GM23338 (cell line): ENCODE measurements at regions not wholly inside any gene's neighbourhood (a gene's known extent, or its start where the extent isn't known, plus 50 kb on each side); places are given as distances from the start of the nearest gene placed in this dataset.

ENCODE experiments used
- ATAC-seq: fragments of 200-7000 bp; cut with Tn5 transposase; 3 replicates; pipeline ENCODE4 v1.9.1; 2020
- DNase-seq: peaks from one replicate; pipeline ENCODE4 v3.0.0-alpha.2; 2015; ENCODE audit warnings: low spot score
- H2AFZ ChIP-seq: fragments of 200-600 bp; sonication (generic); 2 replicates; pipeline ENCODE4 v1.8.0; 2016; ENCODE audit warnings: antibody characterized with exemption, mild to moderate bottlenecking, moderate library complexity
- H3F3A ChIP-seq: fragments of 200-600 bp; sonication (generic); replicated peaks from 2 replicates; pipeline ENCODE4 v1.8.0; 2017; ENCODE audit warnings: antibody characterized with exemption, mixed run types, low read depth
- H3K27ac ChIP-seq: fragments of 200-600 bp; sonication (generic); 2 replicates; pipeline ENCODE4 v1.6.1; 2016; ENCODE audit warnings: low read depth
- H3K27me3 ChIP-seq: fragments of 200-600 bp; sonication (generic); 2 replicates; pipeline ENCODE4 v1.8.0; 2016; ENCODE audit warnings: mild to moderate bottlenecking, mixed run types, moderate library complexity; ENCODE audit not compliant: insufficient read depth
- H3K36me3 ChIP-seq: fragments of 200-600 bp; sonication (generic); 2 replicates; pipeline ENCODE4 v1.8.0; 2016; ENCODE audit warnings: mild to moderate bottlenecking; ENCODE audit not compliant: insufficient read depth
- H3K4me1 ChIP-seq: fragments of 200-600 bp; sonication (generic); 2 replicates; pipeline ENCODE4 v1.8.0; 2016; ENCODE audit warnings: mild to moderate bottlenecking, moderate library complexity; ENCODE audit not compliant: insufficient read depth
- H3K4me2 ChIP-seq: fragments of 200-600 bp; sonication (generic); 2 replicates; pipeline ENCODE4 v1.7.1; 2017; ENCODE audit warnings: mixed run types
- H3K4me3 ChIP-seq: fragments of 200-600 bp; sonication (generic); 2 replicates; pipeline ENCODE4 v1.6.1; 2016; ENCODE audit warnings: mixed run types
- H3K79me2 ChIP-seq: fragments of 200-600 bp; sonication (generic); replicated peaks from 2 replicates; pipeline ENCODE4 v1.8.0; 2017; ENCODE audit warnings: mild to moderate bottlenecking; ENCODE audit not compliant: insufficient read depth
- H3K9me2 ChIP-seq: fragments of 200-600 bp; sonication (generic); 2 replicates; pipeline ENCODE4 v1.8.0; 2017; ENCODE audit not compliant: insufficient read depth
- H4K20me1 ChIP-seq: fragments of 200-600 bp; sonication (generic); replicated peaks from 2 replicates; pipeline ENCODE4 v1.8.0; 2017; ENCODE audit warnings: mild to moderate bottlenecking; ENCODE audit not compliant: insufficient read depth
- H3K27ac Mint-ChIP-seq: 2 replicates; pipeline ENCODE4 v1.8.0; 2020; ENCODE audit warnings: inconsistent platforms, mild to moderate bottlenecking, moderate library complexity, mixed read lengths
- H3K27me3 Mint-ChIP-seq: 3 replicates; pipeline ENCODE4 v1.8.0; 2022; ENCODE audit warnings: low read depth, mild to moderate bottlenecking, moderate library complexity, mixed read lengths, inconsistent platforms; ENCODE audit not compliant: insufficient read depth, poor library complexity
- H3K36me3 Mint-ChIP-seq: 3 replicates; pipeline ENCODE4 v1.8.0; 2021; ENCODE audit warnings: low read depth, mild to moderate bottlenecking, inconsistent platforms, moderate library complexity, mixed read lengths
- H3K4me1 Mint-ChIP-seq: 3 replicates; pipeline ENCODE4 v1.8.0; 2020; ENCODE audit warnings: mild to moderate bottlenecking, inconsistent platforms, mixed read lengths
- H3K4me3 Mint-ChIP-seq: 3 replicates; pipeline ENCODE4 v1.8.0; 2021; ENCODE audit warnings: moderate library complexity, mild to moderate bottlenecking, inconsistent platforms, mixed read lengths
- H3K9me3 Mint-ChIP-seq: 3 replicates; pipeline ENCODE4 v1.8.0; 2020; ENCODE audit warnings: moderate library complexity, mild to moderate bottlenecking, inconsistent platforms, mixed read lengths
- CREB1 ChIP-seq: fragments of 250-450 bp; sonication (Bioruptor Pico); IDR thresholded peaks from 2 replicates; pipeline ENCODE4 v1.5.0; 2020; ENCODE audit warnings: low read depth, mild to moderate bottlenecking, moderate library complexity
- EZH2 ChIP-seq: fragments of 200-600 bp; sonication (generic); IDR thresholded peaks from one replicate; pipeline ENCODE4 v1.8.0; 2017; ENCODE audit warnings: antibody characterized with exemption, mild to moderate bottlenecking, low read depth; ENCODE audit not compliant: unreplicated experiment
- EZH2phosphoT487 ChIP-seq: fragments of 200-600 bp; sonication (generic); IDR thresholded peaks from one replicate; pipeline ENCODE4 v1.8.1; 2018; ENCODE audit warnings: antibody characterized with exemption; ENCODE audit not compliant: unreplicated experiment
- JUNB ChIP-seq: IDR thresholded peaks from one replicate; pipeline ENCODE4 v1.6.1; 2016; ENCODE audit warnings: antibody characterized with exemption; ENCODE audit not compliant: unreplicated experiment
- NANOG ChIP-seq: IDR thresholded peaks from 2 replicates; pipeline ENCODE4 v1.6.1; 2016; ENCODE audit warnings: antibody characterized with exemption, borderline replicate concordance
- POLR2AphosphoS5 ChIP-seq: IDR thresholded peaks from 2 replicates; pipeline ENCODE4 v1.6.1; 2016; ENCODE audit warnings: antibody characterized with exemption, low read depth
- STAT1 ChIP-seq: IDR thresholded peaks from one replicate; pipeline ENCODE4 v1.6.1; 2016; ENCODE audit warnings: antibody characterized with exemption; ENCODE audit not compliant: unreplicated experiment
- ZNF114 ChIP-seq: fragments of 250-450 bp; sonication (Bioruptor Pico); IDR thresholded peaks from 2 replicates; pipeline ENCODE4 v1.5.0; 2020; ENCODE audit warnings: mild to moderate bottlenecking, moderate library complexity
- ZNF331 ChIP-seq: fragments of 250-450 bp; sonication (Bioruptor Pico); IDR thresholded peaks from 2 replicates; pipeline ENCODE4 v1.5.0; 2020; ENCODE audit warnings: low read depth, mild to moderate bottlenecking, moderate library complexity
- TF ChIP-seq, protein P1 (sequence below), 2 experiments: fragments of 200-600 bp in 1 of 2; sonication (generic) in 1 of 2; conservative IDR thresholded peaks; 2 replicates each; pipeline versions ENCODE4 v1.5.1 to v1.6.1; 2016 to 2017; ENCODE audit warnings: antibody characterized with exemption in 2 of 2, low read depth in 2 of 2, mild to moderate bottlenecking in 2 of 2, moderate library complexity in 1 of 2
- TF ChIP-seq, protein P2 (sequence below): IDR thresholded peaks from 2 replicates; pipeline ENCODE4 v1.6.1; 2016; ENCODE audit warnings: antibody characterized with exemption
- TF ChIP-seq, protein P3 (sequence below): IDR thresholded peaks from one replicate; pipeline ENCODE4 v1.6.1; 2018; ENCODE audit warnings: antibody characterized with exemption; ENCODE audit not compliant: unreplicated experiment
- TF ChIP-seq, protein P4 (sequence below): fragments of 250-450 bp; sonication (Bioruptor Pico); IDR thresholded peaks from 2 replicates; pipeline ENCODE4 v1.5.0; 2020; ENCODE audit warnings: mild to moderate bottlenecking, moderate library complexity

DNA sequence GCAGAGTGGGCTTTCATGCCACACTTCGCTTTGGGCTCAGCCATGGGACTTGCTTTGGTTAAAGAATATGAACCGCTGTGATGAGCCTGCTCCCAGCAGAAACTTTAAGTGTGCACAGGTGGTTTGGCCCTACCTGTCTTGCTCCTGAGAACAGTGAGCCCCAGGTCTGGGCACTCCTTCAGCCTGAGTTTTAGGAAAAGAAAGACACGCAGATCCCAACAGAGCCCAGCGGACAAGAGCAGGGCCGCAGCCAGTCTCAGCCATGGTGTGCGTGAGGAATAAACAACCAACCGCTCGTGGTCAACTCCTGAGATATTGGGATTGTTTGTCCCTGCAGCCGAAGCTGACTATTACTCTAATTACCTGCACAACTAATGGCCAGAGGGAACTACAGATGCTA is 217.1 kb upstream of the C1orf174 start:
- no peaks in the 10 kb centered on the region for H3K79me2 ChIP-seq
- no peak for DNase-seq
- no peaks in the 10 kb centered on the region for H4K20me1 ChIP-seq
- H3K27ac ChIP-seq: no peak overlapping the region
- Mint-ChIP-seq H3K36me3 (peaks cover 24% of the 10 kb centered on the region; the same call in 1 of the 3 replicates), H3K4me3 (no peak overlapping the region), H3K9me3 (peaks cover 99% of the 10 kb centered on the region), H3K27ac (no peak overlapping the region), H3K27me3 (peaks cover 5% of the 10 kb centered on the region), H3K4me1 (0 out of 3 replicates have a peak, but pooled peaks cover 3% of the 10 kb centered on the region)
- no peak overlapping the region for H3K4me2 ChIP-seq
- no peaks in the 10 kb centered on the region for H3K27me3 ChIP-seq
- no peak overlapping the region for H3K4me3 ChIP-seq
- H3K4me1 ChIP-seq: no peaks in the 10 kb centered on the region
- no peaks in the 10 kb centered on the region for H3K9me2 ChIP-seq
- no peak for TF ChIP-seq ZNF114 (CRISPR knock-in tag)
- TF ChIP-seq EZH2: no peak
- no peak for TF ChIP-seq CREB1 (CRISPR knock-in tag)
- TF ChIP-seq NANOG: no peak
- TF ChIP-seq, protein P1, sequence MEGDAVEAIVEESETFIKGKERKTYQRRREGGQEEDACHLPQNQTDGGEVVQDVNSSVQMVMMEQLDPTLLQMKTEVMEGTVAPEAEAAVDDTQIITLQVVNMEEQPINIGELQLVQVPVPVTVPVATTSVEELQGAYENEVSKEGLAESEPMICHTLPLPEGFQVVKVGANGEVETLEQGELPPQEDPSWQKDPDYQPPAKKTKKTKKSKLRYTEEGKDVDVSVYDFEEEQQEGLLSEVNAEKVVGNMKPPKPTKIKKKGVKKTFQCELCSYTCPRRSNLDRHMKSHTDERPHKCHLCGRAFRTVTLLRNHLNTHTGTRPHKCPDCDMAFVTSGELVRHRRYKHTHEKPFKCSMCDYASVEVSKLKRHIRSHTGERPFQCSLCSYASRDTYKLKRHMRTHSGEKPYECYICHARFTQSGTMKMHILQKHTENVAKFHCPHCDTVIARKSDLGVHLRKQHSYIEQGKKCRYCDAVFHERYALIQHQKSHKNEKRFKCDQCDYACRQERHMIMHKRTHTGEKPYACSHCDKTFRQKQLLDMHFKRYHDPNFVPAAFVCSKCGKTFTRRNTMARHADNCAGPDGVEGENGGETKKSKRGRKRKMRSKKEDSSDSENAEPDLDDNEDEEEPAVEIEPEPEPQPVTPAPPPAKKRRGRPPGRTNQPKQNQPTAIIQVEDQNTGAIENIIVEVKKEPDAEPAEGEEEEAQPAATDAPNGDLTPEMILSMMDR (conservative IDR thresholded peaks at IDR 0.05; ENCODE audit: low read depth in 2 of 2): no peak
- TF ChIP-seq, protein P2, sequence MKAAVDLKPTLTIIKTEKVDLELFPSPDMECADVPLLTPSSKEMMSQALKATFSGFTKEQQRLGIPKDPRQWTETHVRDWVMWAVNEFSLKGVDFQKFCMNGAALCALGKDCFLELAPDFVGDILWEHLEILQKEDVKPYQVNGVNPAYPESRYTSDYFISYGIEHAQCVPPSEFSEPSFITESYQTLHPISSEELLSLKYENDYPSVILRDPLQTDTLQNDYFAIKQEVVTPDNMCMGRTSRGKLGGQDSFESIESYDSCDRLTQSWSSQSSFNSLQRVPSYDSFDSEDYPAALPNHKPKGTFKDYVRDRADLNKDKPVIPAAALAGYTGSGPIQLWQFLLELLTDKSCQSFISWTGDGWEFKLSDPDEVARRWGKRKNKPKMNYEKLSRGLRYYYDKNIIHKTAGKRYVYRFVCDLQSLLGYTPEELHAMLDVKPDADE: no peak
- TF ChIP-seq JUNB: no peak
- TF ChIP-seq EZH2phosphoT487: no peak
- no peak for TF ChIP-seq ZNF331
- TF ChIP-seq, protein P3, sequence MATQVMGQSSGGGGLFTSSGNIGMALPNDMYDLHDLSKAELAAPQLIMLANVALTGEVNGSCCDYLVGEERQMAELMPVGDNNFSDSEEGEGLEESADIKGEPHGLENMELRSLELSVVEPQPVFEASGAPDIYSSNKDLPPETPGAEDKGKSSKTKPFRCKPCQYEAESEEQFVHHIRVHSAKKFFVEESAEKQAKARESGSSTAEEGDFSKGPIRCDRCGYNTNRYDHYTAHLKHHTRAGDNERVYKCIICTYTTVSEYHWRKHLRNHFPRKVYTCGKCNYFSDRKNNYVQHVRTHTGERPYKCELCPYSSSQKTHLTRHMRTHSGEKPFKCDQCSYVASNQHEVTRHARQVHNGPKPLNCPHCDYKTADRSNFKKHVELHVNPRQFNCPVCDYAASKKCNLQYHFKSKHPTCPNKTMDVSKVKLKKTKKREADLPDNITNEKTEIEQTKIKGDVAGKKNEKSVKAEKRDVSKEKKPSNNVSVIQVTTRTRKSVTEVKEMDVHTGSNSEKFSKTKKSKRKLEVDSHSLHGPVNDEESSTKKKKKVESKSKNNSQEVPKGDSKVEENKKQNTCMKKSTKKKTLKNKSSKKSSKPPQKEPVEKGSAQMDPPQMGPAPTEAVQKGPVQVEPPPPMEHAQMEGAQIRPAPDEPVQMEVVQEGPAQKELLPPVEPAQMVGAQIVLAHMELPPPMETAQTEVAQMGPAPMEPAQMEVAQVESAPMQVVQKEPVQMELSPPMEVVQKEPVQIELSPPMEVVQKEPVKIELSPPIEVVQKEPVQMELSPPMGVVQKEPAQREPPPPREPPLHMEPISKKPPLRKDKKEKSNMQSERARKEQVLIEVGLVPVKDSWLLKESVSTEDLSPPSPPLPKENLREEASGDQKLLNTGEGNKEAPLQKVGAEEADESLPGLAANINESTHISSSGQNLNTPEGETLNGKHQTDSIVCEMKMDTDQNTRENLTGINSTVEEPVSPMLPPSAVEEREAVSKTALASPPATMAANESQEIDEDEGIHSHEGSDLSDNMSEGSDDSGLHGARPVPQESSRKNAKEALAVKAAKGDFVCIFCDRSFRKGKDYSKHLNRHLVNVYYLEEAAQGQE: no peak
- no peak for TF ChIP-seq STAT1
- TF ChIP-seq, protein P4, sequence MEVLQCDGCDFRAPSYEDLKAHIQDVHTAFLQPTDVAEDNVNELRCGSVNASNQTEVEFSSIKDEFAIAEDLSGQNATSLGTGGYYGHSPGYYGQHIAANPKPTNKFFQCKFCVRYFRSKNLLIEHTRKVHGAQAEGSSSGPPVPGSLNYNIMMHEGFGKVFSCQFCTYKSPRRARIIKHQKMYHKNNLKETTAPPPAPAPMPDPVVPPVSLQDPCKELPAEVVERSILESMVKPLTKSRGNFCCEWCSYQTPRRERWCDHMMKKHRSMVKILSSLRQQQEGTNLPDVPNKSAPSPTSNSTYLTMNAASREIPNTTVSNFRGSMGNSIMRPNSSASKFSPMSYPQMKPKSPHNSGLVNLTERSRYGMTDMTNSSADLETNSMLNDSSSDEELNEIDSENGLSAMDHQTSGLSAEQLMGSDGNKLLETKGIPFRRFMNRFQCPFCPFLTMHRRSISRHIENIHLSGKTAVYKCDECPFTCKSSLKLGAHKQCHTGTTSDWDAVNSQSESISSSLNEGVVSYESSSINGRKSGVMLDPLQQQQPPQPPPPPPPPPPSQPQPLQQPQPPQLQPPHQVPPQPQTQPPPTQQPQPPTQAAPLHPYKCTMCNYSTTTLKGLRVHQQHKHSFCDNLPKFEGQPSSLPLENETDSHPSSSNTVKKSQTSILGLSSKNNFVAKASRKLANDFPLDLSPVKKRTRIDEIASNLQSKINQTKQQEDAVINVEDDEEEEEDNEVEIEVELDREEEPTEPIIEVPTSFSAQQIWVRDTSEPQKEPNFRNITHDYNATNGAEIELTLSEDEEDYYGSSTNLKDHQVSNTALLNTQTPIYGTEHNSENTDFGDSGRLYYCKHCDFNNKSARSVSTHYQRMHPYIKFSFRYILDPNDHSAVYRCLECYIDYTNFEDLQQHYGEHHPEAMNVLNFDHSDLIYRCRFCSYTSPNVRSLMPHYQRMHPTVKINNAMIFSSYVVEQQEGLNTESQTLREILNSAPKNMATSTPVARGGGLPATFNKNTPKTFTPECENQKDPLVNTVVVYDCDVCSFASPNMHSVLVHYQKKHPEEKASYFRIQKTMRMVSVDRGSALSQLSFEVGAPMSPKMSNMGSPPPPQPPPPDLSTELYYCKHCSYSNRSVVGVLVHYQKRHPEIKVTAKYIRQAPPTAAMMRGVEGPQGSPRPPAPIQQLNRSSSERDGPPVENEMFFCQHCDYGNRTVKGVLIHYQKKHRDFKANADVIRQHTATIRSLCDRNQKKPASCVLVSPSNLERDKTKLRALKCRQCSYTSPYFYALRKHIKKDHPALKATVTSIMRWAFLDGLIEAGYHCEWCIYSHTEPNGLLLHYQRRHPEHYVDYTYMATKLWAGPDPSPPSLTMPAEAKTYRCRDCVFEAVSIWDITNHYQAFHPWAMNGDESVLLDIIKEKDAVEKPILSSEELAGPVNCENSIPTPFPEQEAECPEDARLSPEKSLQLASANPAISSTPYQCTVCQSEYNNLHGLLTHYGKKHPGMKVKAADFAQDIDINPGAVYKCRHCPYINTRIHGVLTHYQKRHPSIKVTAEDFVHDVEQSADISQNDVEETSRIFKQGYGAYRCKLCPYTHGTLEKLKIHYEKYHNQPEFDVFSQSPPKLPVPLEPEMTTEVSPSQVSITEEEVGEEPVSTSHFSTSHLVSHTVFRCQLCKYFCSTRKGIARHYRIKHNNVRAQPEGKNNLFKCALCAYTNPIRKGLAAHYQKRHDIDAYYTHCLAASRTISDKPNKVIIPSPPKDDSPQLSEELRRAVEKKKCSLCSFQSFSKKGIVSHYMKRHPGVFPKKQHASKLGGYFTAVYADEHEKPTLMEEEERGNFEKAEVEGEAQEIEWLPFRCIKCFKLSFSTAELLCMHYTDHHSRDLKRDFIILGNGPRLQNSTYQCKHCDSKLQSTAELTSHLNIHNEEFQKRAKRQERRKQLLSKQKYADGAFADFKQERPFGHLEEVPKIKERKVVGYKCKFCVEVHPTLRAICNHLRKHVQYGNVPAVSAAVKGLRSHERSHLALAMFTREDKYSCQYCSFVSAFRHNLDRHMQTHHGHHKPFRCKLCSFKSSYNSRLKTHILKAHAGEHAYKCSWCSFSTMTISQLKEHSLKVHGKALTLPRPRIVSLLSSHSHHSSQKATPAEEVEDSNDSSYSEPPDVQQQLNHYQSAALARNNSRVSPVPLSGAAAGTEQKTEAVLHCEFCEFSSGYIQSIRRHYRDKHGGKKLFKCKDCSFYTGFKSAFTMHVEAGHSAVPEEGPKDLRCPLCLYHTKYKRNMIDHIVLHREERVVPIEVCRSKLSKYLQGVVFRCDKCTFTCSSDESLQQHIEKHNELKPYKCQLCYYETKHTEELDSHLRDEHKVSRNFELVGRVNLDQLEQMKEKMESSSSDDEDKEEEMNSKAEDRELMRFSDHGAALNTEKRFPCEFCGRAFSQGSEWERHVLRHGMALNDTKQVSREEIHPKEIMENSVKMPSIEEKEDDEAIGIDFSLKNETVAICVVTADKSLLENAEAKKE: no peak
- TF ChIP-seq POLR2AphosphoS5: no peak
- no peak for ATAC-seq
- no peaks in the 10 kb centered on the region for H3F3A ChIP-seq
- H2AFZ ChIP-seq: no peak overlapping the region
- H3K36me3 ChIP-seq: peaks cover 4% of the 10 kb centered on the region
